Fibroblast of pulmonary artery (primary cell): ENCODE measurements at regions not wholly inside any gene's neighbourhood (a gene's known extent, or its start where the extent isn't known, plus 50 kb on each side); places are given as distances from the start of the nearest gene placed in this dataset.
A peak's percentile ranks its signal among the peaks of the same experiment; 100 is the strongest.

Experiments used
- DNase-seq: peaks from one replicate; pipeline ENCODE4 v3.0.0-alpha.2; 2010; ENCODE audit warnings: low read depth
- H3K4me3 ChIP-seq: replicated peaks from 2 replicates; pipeline ENCODE4 v1.5.1; 2011; ENCODE audit warnings: low read depth, mild to moderate bottlenecking, control low read depth, low read length, moderate library complexity
- TF ChIP-seq, protein P1 (sequence below): IDR thresholded peaks from 2 replicates; pipeline ENCODE4 v1.5.1; 2011; ENCODE audit warnings: mild to moderate bottlenecking, control low read depth, low read length, inconsistent platforms; ENCODE audit errors: missing control alignments

DNA sequence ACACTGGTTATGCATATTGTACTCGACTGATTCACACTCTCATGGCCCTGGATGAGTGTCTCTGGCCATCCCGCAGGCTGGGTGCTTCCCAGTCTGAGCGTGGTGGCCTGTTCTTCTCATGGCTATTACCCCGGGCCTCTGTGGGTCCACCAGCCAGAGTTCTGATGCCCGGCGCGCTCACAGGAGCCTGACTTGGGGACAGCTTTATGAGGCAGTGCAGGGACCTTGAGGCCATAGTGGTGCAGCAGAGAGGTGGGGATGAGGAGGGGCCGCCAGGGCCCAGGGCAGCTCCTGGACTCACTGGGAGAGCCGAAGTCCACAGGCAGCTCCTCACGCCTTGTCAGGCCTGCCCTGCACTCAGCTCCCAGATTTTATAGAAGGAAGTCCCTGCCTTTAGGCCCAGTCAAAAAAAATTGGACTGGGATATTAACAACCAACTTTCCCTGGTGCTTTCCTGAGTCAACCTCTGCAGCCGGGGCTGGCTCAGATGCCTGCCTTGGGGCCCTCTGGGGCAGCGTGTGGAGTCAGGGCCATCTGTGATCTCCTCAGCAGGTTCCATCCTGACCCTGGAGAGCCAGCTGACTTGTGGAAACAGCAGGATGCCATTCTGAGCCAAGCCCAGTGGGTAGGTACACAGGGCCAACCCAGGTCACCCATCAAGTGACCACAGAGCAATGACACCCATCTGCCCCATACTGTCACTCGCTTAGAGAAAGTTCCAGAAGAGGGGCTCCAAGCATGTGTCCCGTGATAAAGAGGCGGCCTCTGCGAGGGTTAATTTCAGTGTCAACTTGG is 89.4 kb upstream of the DIO3 start:
- no peak for DNase-seq
- no peak overlapping the region for H3K4me3 ChIP-seq
- TF ChIP-seq, protein P1, sequence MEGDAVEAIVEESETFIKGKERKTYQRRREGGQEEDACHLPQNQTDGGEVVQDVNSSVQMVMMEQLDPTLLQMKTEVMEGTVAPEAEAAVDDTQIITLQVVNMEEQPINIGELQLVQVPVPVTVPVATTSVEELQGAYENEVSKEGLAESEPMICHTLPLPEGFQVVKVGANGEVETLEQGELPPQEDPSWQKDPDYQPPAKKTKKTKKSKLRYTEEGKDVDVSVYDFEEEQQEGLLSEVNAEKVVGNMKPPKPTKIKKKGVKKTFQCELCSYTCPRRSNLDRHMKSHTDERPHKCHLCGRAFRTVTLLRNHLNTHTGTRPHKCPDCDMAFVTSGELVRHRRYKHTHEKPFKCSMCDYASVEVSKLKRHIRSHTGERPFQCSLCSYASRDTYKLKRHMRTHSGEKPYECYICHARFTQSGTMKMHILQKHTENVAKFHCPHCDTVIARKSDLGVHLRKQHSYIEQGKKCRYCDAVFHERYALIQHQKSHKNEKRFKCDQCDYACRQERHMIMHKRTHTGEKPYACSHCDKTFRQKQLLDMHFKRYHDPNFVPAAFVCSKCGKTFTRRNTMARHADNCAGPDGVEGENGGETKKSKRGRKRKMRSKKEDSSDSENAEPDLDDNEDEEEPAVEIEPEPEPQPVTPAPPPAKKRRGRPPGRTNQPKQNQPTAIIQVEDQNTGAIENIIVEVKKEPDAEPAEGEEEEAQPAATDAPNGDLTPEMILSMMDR = no peak

DNA sequence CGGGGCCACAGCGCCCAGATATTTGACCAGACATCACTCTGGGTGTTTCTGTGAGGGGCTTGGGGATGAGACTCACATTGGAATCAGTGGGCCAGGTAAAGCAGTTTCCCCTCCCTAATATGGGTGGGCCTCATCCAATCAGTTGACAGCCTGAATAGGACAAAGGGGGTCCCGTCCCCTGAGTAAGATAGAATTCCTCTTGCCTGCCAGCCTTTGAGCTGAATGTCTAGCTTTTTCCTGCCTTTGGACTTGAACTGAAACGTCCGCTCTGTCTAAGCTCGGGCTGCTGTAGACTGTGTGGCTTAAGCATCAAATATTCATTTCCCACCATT is 88.8 kb upstream of the DIO3 start:
- H3K4me3 ChIP-seq = no peak overlapping the region
- DNase-seq = no peak
- TF ChIP-seq, protein P1 = no peak

DNA sequence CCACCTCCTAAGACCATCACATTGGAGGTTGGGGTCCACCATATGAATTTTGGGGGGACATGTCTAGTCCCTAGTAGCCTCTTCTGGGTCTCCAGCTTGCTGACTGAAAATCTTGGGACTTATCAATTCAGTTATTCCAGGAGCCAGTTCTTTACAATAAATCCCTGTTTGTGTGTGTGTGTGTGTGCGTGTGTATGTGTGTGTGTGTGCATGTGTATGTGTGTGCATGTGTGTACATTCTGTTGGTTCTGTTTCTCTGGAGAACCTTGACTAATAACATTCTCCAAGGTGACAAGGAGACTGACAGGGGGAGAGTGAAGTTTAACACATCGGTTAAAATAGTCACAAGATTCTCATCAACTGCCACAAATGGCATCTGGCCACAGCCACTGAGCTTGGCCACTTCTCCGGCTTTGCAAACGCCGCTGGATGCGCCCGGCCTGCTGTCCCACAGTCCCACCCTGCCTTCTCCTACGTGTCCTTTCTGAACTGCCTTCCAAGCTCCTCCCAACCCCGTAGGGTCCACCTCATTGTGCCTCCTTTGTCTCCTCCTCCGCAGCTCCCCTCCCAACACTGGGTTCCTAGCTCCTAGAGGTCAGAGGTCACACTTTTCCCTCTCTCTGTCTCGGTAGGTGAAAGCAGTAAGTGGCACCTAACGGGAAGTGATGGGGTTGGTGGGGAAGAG is 88.1 kb upstream of the DIO3 start:
- DNase-seq = no peak
- TF ChIP-seq, protein P1 = no peak
- no peak overlapping the region for H3K4me3 ChIP-seq

DNA sequence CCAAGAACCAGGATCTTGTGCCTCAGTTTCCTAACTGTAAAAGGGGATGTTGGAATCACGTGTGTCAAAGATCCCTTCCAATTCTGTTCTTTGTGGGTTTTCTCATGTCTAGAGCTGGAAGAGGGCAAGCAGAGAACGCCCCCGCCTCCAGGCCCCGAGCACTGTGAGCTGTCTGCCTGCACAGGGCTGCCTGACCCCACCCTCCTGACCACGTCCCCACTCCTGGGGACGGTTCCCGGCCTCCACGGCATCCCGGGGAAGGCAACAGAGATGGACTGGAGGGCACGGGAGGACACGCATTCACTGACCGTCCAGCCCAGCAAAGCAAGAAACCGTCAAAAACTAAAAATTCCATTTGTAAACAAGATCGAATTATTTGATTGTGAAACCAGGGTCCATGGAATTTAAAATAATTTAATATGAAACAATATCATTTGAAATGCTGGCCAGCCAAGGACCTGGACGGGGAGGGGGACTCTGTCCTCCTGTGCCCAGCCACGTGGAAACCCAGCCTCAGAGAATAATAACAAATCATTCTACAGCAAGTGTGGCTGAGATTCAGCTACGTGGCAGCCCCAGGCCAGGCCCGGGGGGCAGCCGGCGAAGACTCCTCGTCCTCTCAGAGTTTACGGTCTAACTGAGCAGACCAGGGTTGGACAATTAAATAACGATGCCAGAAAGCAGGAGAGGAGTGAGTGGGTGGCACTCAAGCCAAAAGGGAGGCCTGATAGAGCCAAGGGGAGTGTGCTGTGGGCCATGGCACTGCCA is 87.3 kb upstream of the DIO3 start:
- TF ChIP-seq, protein P1 = no peak
- no peak for DNase-seq
- no peak overlapping the region for H3K4me3 ChIP-seq

DNA sequence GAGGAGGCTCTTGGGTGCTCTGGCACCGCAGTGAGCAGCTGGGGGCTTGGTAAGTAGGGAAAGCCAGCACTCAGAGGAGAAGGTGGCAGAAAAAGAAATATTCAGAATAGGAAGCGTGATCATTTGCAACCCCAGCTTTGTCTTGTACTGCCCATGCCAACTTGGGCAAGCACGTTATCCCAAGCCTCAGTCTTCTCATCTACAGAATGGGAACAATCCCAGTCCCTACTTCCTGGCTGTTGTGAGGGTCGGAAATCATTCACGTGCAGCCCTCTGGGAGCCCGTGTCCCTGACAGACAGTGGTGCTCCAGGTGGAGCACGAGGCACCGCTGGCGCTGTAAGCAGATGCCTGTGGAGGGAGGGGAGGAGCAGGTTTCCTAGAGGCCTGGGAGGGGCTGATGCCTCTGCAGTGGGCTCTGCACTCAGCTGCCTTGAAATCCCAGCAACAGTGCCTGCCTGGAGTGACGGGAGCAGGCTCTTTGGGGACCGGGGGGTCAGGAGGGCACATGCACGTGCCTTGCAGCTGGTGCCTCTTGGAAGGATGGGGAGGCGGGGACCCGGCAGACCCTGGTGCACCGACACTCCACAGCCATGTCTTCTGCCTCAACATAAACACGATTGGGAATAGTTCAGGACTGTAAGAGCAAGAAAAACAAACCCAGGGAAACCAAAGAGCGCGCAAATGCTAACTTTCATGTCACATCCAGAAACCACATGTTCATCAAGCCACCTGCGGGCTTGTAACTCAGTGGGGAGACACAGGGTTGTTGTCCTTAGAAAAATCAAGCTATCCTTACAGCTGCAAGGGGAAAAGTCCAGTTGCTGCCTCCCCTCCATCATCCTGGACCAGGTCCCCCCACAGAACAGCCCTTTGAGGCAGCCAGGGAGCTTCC is 86.5 kb upstream of the DIO3 start:
- TF ChIP-seq, protein P1 = no peak
- no peak for DNase-seq
- H3K4me3 ChIP-seq = no peak overlapping the region

DNA sequence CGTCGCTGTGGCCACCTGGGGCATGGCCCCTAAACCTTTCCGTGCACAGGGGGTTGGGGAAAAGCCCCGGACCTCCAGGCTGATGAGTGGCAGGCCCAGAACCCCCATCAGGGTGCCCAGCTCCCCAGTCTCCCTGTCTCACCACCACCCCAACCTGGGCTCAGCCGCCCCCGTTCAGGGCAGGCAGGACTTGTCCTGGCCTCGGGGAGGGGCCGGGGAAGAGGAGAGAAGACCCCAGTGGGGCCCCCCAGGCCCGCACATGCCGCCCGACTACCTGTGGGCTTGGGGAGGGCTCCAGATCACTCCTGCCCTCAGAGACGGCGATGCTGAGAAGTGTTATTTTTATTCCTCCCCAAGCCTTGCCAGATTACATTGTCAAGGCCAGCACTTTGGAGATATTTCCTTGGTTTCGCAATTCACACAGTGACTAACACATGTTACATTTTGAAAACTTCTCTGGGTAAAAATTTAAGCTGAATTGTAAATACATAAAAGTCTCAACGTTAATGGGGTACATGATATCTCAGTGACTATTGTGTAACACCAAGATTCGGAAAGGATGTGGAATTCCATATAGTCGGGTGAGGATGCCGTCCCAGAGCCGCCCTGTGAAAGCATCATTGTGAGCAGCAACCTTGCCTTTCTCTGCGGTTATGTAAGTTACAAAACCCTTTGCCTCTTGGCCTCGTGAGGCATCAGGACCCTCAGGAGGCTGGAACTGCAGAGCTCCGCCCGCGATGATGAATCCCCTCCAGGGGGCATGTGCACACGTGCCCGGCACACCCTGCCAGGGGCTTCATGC is 85.6 kb upstream of the DIO3 start:
- TF ChIP-seq, protein P1 = no peak
- DNase-seq = peak; percentile 86
- no peak overlapping the region for H3K4me3 ChIP-seq
